ENCODE measurements at regions not wholly inside any gene's neighbourhood (a gene's known extent, or its start where the extent isn't known, plus 50 kb on each side); places are given as distances from the start of the nearest gene placed in this dataset.

GRCh38 chr1:147850737-147851136 is 51.9 kb upstream of the GJA8 start:
- Histone ChIP-seq H3K4me3 (no peak overlapping the region), H3K9me3 (no peaks in the 10 kb centered on the region), H3K36me3 (no peaks in the 10 kb centered on the region), H3K27ac (no peak overlapping the region), H3K4me1 (peaks cover 28% of the 10 kb centered on the region), H3K9ac (no peak overlapping the region), H3K27me3 (no peaks in the 10 kb centered on the region), H4K20me1 (no peaks in the 10 kb centered on the region), H3K4me2 (no peak overlapping the region)
- no peak for TF ChIP-seq Cebpa-rat (IDR thresholded peaks at IDR 0.05)

- H4K20me1 ChIP-seq: no peaks in the 10 kb centered on the region
- no peaks in the 10 kb centered on the region for H3K27me3 ChIP-seq
- peaks cover 31% of the 10 kb centered on the region for H3K4me1 ChIP-seq
- H3K9ac ChIP-seq: no peak overlapping the region
- no peak overlapping the region for H3K4me3 ChIP-seq
- H3K27ac ChIP-seq: no peak overlapping the region
- no peak overlapping the region for H3K4me2 ChIP-seq
- no peaks in the 10 kb centered on the region for H3K36me3 ChIP-seq
- TF ChIP-seq Cebpa-rat (IDR thresholded peaks at IDR 0.05): no peak
- H3K9me3 ChIP-seq: no peaks in the 10 kb centered on the region
Observed at GRCh38 chr1:147851149-147851548, 51.4 kb upstream of the GJA8 start.

GRCh38 chr1:147852706-147853225 is 49.8 kb upstream of the GJA8 start:
- H3K9me3 ChIP-seq: no peaks in the 10 kb centered on the region
- H3K36me3 ChIP-seq: no peaks in the 10 kb centered on the region
- no peak overlapping the region for H3K27ac ChIP-seq
- no peaks in the 10 kb centered on the region for H3K27me3 ChIP-seq
- H3K4me2 ChIP-seq: peak overlapping the region; percentile 53
- H3K4me1 ChIP-seq: peaks cover 31% of the 10 kb centered on the region
- H3K9ac ChIP-seq: no peak overlapping the region
- TF ChIP-seq Cebpa-rat (IDR thresholded peaks at IDR 0.05): no peak
- no peak overlapping the region for H3K4me3 ChIP-seq
- no peaks in the 10 kb centered on the region for H4K20me1 ChIP-seq
